ENCODE measurements at regions not wholly inside any gene's neighbourhood (a gene's known extent, or its start where the extent isn't known, plus 50 kb on each side); places are given as distances from the start of the nearest gene placed in this dataset.

DNA sequence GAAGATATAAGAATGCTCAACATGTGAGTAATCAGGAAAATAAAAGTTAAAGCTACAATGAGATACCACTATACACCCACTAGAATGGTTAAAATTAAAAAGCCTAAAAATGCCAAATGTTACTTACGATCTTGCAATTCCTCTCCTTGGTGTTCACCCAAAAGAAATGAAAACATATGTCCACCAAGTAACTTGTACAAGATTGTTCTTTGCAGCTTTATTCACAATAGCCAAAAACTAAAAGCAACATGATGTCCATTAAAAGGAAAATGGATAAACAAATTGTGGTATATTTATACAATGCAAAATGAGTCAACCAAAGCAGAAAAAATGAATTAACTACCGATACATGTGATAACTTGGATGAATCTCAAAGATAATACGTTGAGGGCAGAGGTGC lies 301.6 kb upstream of the THBS1 start:
- no peak for FAIRE-seq
- no peak for DNase-seq (ENCODE audit: insufficient read length, low spot score)

DNA sequence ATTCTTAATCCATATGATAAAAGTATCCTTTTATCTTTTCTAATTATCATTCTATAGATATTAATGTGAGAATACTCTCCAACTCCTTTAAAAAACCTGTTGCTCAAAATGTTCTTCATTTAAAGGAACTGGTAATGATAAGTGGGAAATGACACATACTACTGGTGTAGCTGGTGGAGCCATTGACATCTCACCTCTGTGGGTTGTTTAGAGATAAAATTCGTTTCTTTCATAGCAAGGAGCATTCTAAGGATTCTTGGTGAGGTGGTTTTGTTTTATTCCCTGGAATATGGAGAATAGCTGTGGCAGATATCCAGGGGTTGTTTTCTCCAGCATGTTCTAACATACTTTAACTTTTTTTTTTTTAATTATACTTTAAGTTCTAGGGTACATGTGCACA lies 299.8 kb upstream of the THBS1 start:
- DNase-seq (ENCODE audit: insufficient read length, low spot score) = no peak
- TF ChIP-seq CTCF (IDR thresholded peaks at IDR 0.05; ENCODE audit: insufficient read depth, missing control alignments) = no peak
- no peak for FAIRE-seq

More for the DNA sequence above, 301.6 kb upstream of the THBS1 start:
- no peak for TF ChIP-seq CTCF (IDR thresholded peaks at IDR 0.05; ENCODE audit: insufficient read depth, missing control alignments)

- no peak for FAIRE-seq
- TF ChIP-seq CTCF (IDR thresholded peaks at IDR 0.05; ENCODE audit: insufficient read depth, missing control alignments) = no peak
- no peak for DNase-seq (ENCODE audit: insufficient read length, low spot score)
These were observed 298.1 kb upstream of the THBS1 start for GRCh38 chr15:39282663-39283208.

DNA sequence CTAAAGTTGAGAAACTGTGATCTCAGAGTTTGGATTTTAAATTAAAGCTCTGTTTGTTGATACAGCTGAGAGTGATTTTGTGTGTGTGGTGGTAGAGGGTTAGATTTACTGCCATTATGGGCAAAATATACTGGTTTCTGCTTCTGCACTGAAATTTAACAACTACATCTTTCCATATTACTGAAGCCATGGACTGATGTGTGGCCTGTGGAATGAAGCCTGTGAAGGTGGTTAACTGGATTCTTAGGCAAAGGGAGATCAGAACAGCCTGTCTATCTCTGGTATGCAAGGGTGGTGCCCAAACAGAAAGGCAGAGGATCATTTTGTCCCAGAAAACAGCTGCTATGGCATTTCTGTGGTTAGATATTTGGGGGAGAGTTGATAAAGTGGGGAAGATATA lies 297.3 kb upstream of the THBS1 start:
- TF ChIP-seq CTCF (IDR thresholded peaks at IDR 0.05; ENCODE audit: insufficient read depth, missing control alignments) = no peak
- no peak for DNase-seq (ENCODE audit: insufficient read length, low spot score)
- no peak for FAIRE-seq

DNA sequence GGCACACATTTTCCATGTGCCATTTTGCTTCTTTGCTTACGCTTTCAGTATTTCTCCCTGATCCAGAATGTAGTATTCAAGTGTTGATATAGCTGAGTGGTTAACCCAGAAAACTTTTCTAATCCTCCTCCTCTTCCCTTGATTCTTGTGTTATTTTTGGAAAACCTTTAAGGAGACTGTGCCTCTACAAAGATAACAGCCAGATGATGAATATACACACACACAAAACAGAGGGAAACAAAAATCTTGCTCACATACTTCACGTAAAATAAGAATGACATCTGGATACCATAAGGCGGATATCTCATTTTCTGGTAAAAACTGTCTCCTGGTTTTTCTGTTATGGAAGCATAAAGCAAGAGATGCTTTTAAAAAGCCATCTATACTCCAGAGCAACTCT lies 295.8 kb upstream of the THBS1 start:
- FAIRE-seq (no peak), DNase-seq (ENCODE audit: insufficient read length, low spot score) (no peak)
- TF ChIP-seq CTCF (IDR thresholded peaks at IDR 0.05; ENCODE audit: insufficient read depth, missing control alignments) = no peak

- no peak for TF ChIP-seq CTCF (IDR thresholded peaks at IDR 0.05; ENCODE audit: insufficient read depth, missing control alignments)
- DNase-seq (ENCODE audit: insufficient read length, low spot score) (no peak), FAIRE-seq (no peak)
These were observed 295.2 kb upstream of the THBS1 start for GRCh38 chr15:39285663-39286062.

DNA sequence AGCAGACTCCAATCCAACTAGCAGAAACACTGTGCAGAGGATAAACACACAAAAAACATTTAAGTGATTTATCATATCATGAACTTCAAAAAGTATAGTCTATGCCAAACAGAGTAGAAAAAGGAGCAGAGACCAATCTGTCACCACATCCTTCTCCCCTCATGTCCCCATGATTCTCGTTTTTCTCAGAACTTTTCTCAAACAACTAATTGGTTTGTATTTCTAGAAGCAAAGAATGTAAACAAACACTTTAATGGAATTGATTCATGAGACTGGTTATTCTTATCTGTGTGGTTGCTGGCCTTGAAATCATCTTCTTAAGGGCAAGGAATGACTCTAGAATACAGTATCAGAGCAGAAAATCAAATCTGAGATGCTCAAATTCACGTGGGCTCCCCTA lies 294.2 kb upstream of the THBS1 start:
- TF ChIP-seq CTCF (IDR thresholded peaks at IDR 0.05; ENCODE audit: insufficient read depth, missing control alignments) = no peak
- FAIRE-seq = no peak
- no peak for DNase-seq (ENCODE audit: insufficient read length, low spot score)

Measured in D721Med (cell line).